HEK293T (cell line): ENCODE measurements at regions not wholly inside any gene's neighbourhood (a gene's known extent, or its start where the extent isn't known, plus 50 kb on each side); places are given as distances from the start of the nearest gene placed in this dataset.

Source experiments
- CTCF ChIA-PET: fragments of 350-600 bp; formaldehyde crosslinking; extraction: SDS; loops from one replicate; lab custom pipeline; 2021; ENCODE audit warnings: antibody characterized with exemption, inconsistent platforms; lab: Yijun Ruan, JAX
- POLR2A ChIA-PET: fragments of 350-600 bp; formaldehyde crosslinking; extraction: SDS; loops from one replicate; lab custom pipeline; 2020; ENCODE audit warnings: antibody characterized with exemption, inconsistent platforms; lab: Yijun Ruan, JAX
- DNase-seq: peaks from one replicate; pipeline ENCODE4 v3.0.0; 2012; ENCODE audit warnings: mixed read lengths; ENCODE audit errors: extremely low spot score
- ARNT ChIP-seq: fragments of 450-650 bp; IDR thresholded peaks from 2 replicates; pipeline ENCODE4 v1.6.1; 2017; ENCODE audit warnings: mild to moderate bottlenecking
- BHLHE40 ChIP-seq: fragments of 450-650 bp; IDR thresholded peaks from 2 replicates; pipeline ENCODE4 v1.6.1; 2016; ENCODE audit warnings: mild to moderate bottlenecking, moderate library complexity, borderline replicate concordance
- CTBP1 ChIP-seq: fragments of 450-650 bp; IDR thresholded peaks from 2 replicates; pipeline ENCODE4 v1.6.1; 2016; ENCODE audit warnings: borderline replicate concordance
- ELF4 ChIP-seq: fragments of 450-650 bp; IDR thresholded peaks from 2 replicates; pipeline ENCODE4 v1.6.1; 2017; ENCODE audit warnings: antibody characterized with exemption
- FOXA1 ChIP-seq: fragments of 450-650 bp; IDR thresholded peaks from 2 replicates; pipeline ENCODE4 v1.6.1; 2016; ENCODE audit warnings: mild to moderate bottlenecking
- FOXK2 ChIP-seq: fragments of 450-650 bp; IDR thresholded peaks from 2 replicates; pipeline ENCODE4 v1.6.1; 2016; ENCODE audit warnings: mild to moderate bottlenecking
- FOXM1 ChIP-seq: fragments of 450-650 bp; IDR thresholded peaks from 2 replicates; pipeline ENCODE4 v1.6.1; 2017; ENCODE audit warnings: mild to moderate bottlenecking, borderline replicate concordance
- HDGF ChIP-seq: fragments of 450-650 bp; IDR thresholded peaks from 2 replicates; pipeline ENCODE4 v1.6.1; 2017; ENCODE audit warnings: antibody characterized with exemption, borderline replicate concordance
- L3MBTL2 ChIP-seq: fragments of 450-650 bp; conservative IDR thresholded peaks from 2 replicates; pipeline ENCODE4 v1.6.1; 2016; ENCODE audit warnings: mild to moderate bottlenecking
- LEF1 ChIP-seq: fragments of 450-650 bp; IDR thresholded peaks from 2 replicates; pipeline ENCODE4 v1.6.1; 2017; ENCODE audit warnings: mild to moderate bottlenecking, borderline replicate concordance
- NFRKB ChIP-seq: fragments of 450-650 bp; IDR thresholded peaks from 2 replicates; pipeline ENCODE4 v1.6.1; 2016; ENCODE audit warnings: mild to moderate bottlenecking, moderate library complexity
- SP1 ChIP-seq: fragments of 450-650 bp; IDR thresholded peaks from 2 replicates; pipeline ENCODE4 v1.6.1; 2017
- SUZ12 ChIP-seq: fragments of 450-650 bp; IDR thresholded peaks from 2 replicates; pipeline ENCODE4 v1.6.1; 2016; ENCODE audit warnings: mild to moderate bottlenecking
- TARDBP ChIP-seq: fragments of 450-650 bp; IDR thresholded peaks from 2 replicates; pipeline ENCODE4 v1.6.1; 2016
- ZNF384 ChIP-seq: fragments of 450-650 bp; IDR thresholded peaks from 2 replicates; pipeline ENCODE4 v1.6.1; 2016
- TF ChIP-seq, protein P1 (sequence below): fragments of 450-650 bp; IDR thresholded peaks from 2 replicates; pipeline ENCODE4 v1.6.1; 2016

- TF ChIP-seq ELF4 (no peak), FOXM1 (no peak), LEF1 (no peak), CTBP1 (no peak), TARDBP (no peak), ZNF384 (no peak), FOXK2 (no peak), SUZ12 (no peak), L3MBTL2 (no peak), FOXA1 (no peak), HDGF (no peak), SP1 (no peak), ARNT (no peak), NFRKB (no peak), BHLHE40 (no peak)
- TF ChIP-seq, protein P1, sequence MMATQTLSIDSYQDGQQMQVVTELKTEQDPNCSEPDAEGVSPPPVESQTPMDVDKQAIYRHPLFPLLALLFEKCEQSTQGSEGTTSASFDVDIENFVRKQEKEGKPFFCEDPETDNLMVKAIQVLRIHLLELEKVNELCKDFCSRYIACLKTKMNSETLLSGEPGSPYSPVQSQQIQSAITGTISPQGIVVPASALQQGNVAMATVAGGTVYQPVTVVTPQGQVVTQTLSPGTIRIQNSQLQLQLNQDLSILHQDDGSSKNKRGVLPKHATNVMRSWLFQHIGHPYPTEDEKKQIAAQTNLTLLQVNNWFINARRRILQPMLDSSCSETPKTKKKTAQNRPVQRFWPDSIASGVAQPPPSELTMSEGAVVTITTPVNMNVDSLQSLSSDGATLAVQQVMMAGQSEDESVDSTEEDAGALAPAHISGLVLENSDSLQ = no peak
- DNase-seq = no peak
- ChIA-PET POLR2A (no interaction called here), CTCF (no interaction called here)
Observed at GRCh38 chr5:109614981-109615380, 74.7 kb upstream of the MAN2A1 start.

DNA sequence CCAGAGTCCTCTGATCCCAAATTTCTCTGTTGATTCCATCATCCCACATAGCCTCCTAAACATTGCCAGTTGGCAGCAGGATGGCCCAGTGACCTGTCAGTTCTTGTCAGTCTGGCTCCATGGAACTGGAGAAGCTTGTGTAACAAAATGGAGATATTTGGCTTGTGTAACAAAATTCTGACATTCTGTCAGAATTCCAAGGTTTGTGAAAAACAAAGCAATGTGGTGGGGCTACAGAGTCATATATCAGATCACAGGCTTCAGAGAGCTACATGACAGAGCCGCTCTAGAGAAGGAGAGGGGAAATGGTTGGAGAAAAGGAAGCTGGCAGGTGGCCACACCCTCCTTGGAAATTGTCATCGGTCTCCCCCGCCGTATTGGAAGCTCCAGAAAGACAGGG lies 75.4 kb upstream of the MAN2A1 start:
- TF ChIP-seq SUZ12 (no peak), L3MBTL2 (no peak), HDGF (no peak), TARDBP (no peak), SP1 (no peak), NFRKB (no peak), ARNT (no peak), LEF1 (no peak), BHLHE40 (no peak), ZNF384 (no peak), ELF4 (no peak), FOXM1 (no peak)
- TF ChIP-seq, protein P1 = no peak
- DNase-seq = no peak
- POLR2A ChIA-PET = no interaction called here
- CTCF ChIA-PET = no interaction called here

GRCh38 chr5:109612278-109612905 lies 77.3 kb upstream of the MAN2A1 start:
- POLR2A ChIA-PET = no interaction called here
- TF ChIP-seq, protein P1 = no peak
- TF ChIP-seq HDGF = no peak
- no peak for TF ChIP-seq CTBP1
- no peak for TF ChIP-seq ELF4
- TF ChIP-seq L3MBTL2 = no peak
- TF ChIP-seq LEF1 = no peak
- TF ChIP-seq SP1 = no peak
- TF ChIP-seq FOXA1 = no peak
- no peak for TF ChIP-seq NFRKB
- no peak for TF ChIP-seq TARDBP
- TF ChIP-seq SUZ12 = no peak
- TF ChIP-seq BHLHE40 = no peak
- no peak for TF ChIP-seq FOXK2
- no peak for TF ChIP-seq ARNT
- no peak for TF ChIP-seq FOXM1
- no peak for TF ChIP-seq ZNF384
- CTCF ChIA-PET = no interaction called here
- DNase-seq = no peak

DNA sequence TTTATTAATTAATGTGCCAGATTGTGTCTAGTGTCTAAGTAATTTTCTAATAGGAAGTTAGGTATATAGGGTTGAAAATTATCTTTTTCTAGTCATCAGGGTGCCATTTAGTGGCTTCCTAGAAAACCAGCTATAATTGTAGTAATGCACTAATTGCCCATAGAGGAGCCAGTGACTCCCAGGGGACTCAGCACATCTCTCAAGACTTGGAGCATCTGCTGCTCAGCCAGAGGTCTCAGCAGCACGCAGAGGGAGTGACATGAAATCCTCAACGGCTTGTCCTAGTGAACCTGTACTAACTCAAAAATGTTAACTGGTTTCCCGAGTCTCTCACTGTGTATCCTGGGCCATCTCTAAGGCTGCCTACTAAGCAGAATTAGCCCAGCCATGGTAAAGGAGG lies 78.2 kb upstream of the MAN2A1 start:
- no peak for DNase-seq
- ChIA-PET POLR2A (no interaction called here), CTCF (no interaction called here)
- no peak for TF ChIP-seq FOXK2
- TF ChIP-seq ZNF384 = no peak
- no peak for TF ChIP-seq BHLHE40
- no peak for TF ChIP-seq HDGF
- no peak for TF ChIP-seq SP1
- TF ChIP-seq CTBP1 = no peak
- no peak for TF ChIP-seq FOXM1
- no peak for TF ChIP-seq LEF1
- TF ChIP-seq NFRKB = no peak
- TF ChIP-seq, protein P1 = no peak
- no peak for TF ChIP-seq FOXA1
- no peak for TF ChIP-seq L3MBTL2
- no peak for TF ChIP-seq SUZ12
- TF ChIP-seq ELF4 = no peak
- TF ChIP-seq ARNT = no peak
- TF ChIP-seq TARDBP = no peak

DNA sequence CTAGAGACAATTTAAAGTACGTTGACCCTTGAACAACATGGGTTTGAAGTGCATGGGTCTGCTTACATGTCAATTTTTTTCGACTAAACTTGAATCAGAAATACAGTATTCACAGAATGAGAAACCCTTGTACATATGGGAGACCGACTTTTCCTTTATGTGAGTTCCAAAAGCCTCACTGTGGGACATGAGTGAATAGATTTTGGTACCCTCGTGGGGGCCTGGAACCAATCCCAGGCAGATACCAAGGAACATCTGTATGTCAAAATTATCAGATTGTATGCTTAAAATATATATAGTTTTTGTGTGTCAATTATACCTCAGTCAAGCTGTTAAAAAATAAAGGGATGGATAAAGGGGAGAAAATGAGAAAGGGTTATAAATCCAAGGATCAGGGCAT lies 78.7 kb upstream of the MAN2A1 start:
- DNase-seq = no peak
- TF ChIP-seq FOXK2 = no peak
- no peak for TF ChIP-seq FOXM1
- no peak for TF ChIP-seq CTBP1
- no peak for TF ChIP-seq ARNT
- TF ChIP-seq NFRKB = no peak
- TF ChIP-seq BHLHE40 = no peak
- TF ChIP-seq TARDBP = no peak
- TF ChIP-seq ELF4 = no peak
- no peak for TF ChIP-seq FOXA1
- TF ChIP-seq, protein P1 = no peak
- ChIA-PET POLR2A (no interaction called here), CTCF (no interaction called here)
